Uterus (tissue), 2 donors: ENCODE measurements at regions not wholly inside any gene's neighbourhood (a gene's known extent, or its start where the extent isn't known, plus 50 kb on each side); places are given as distances from the start of the nearest gene placed in this dataset.

Experiments
- CTCF ChIP-seq, 4 experiments: fragments of 200-600 bp in 2 of 4; fragments of 450-650 bp in 2 of 4; sonication (generic) in 2 of 4; IDR thresholded peaks; one replicate each; pipeline ENCODE4 v1.5.1; 2016 to 2019; ENCODE audit warnings: antibody characterized with exemption in 4 of 4, mild to moderate bottlenecking in 2 of 4, moderate library complexity in 1 of 4
- POLR2A ChIP-seq, 2 donors: fragments of 450-650 bp; IDR thresholded peaks; one replicate each; pipeline ENCODE4 v1.6.1; 2016; ENCODE audit warnings: antibody characterized with exemption in 2 of 2, mild to moderate bottlenecking in 1 of 2, moderate library complexity in 1 of 2

GRCh38 chr5:154652746-154653417 lies 102.3 kb upstream of the LARP1 start:
- TF ChIP-seq CTCF (IDR thresholded peaks at IDR 0.05) (no peak), POLR2A (IDR thresholded peaks at IDR 0.05) (no peak)
